ENCODE measurements at regions not wholly inside any gene's neighbourhood (a gene's known extent, or its start where the extent isn't known, plus 50 kb on each side); places are given as distances from the start of the nearest gene placed in this dataset.

DNA sequence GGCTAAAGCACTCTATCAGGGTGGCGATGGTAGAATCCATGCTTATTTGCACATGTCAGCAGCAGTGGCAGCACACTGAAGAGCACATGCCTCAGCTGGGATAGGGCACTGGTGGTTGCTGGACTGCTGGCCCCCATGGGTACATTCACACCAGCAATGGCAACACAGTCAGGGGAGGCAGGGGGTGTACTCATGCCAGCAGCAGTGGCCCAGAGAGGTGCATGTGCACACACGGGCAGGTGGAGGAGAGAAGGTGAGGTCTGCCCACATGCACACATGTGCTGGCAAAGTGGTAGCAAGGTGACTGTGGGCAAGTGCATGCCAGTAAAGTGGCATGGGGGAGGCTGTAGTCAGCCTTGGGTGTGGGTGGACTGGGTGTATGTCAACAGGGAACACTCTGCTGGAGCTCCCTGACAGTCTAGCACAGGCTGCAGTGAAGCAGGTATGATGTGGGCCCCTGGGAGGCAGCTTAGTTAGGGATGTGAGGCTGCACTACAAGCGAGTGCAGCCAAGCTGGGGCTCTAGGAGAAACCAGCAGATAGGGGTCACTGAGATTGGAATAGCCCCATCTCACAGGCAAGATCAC lies 53.9 kb upstream of the NPAP1 start:
- TF ChIP-seq, protein P1, sequence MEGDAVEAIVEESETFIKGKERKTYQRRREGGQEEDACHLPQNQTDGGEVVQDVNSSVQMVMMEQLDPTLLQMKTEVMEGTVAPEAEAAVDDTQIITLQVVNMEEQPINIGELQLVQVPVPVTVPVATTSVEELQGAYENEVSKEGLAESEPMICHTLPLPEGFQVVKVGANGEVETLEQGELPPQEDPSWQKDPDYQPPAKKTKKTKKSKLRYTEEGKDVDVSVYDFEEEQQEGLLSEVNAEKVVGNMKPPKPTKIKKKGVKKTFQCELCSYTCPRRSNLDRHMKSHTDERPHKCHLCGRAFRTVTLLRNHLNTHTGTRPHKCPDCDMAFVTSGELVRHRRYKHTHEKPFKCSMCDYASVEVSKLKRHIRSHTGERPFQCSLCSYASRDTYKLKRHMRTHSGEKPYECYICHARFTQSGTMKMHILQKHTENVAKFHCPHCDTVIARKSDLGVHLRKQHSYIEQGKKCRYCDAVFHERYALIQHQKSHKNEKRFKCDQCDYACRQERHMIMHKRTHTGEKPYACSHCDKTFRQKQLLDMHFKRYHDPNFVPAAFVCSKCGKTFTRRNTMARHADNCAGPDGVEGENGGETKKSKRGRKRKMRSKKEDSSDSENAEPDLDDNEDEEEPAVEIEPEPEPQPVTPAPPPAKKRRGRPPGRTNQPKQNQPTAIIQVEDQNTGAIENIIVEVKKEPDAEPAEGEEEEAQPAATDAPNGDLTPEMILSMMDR (conservative IDR thresholded peaks at IDR 0.05 in 1 of 2, IDR thresholded peaks at IDR 0.05 in 1 of 2; ENCODE audit: low read depth in 1 of 2, low read length in 2 of 2) = no peak
- TF ChIP-seq EZH2 (IDR thresholded peaks at IDR 0.05; ENCODE audit: low read length, missing control alignments) = no peak

Data from fibroblast of lung (primary cell).